Spleen (tissue), 11 donors: ENCODE measurements at regions not wholly inside any gene's neighbourhood (a gene's known extent, or its start where the extent isn't known, plus 50 kb on each side); places are given as distances from the start of the nearest gene placed in this dataset.

Source experiments
- DNase-seq: peaks from one replicate; pipeline ENCODE4 v3.0.0-alpha.2; 2020
- H3K27ac ChIP-seq, 8 donors: fragments of 200-600 bp; sonication (generic) in 7 of 8; 1 replicate in 4 of 8; 2 replicates in 4 of 8; pipeline versions ENCODE4 v1.5.0 to v1.8.0; 2016 to 2021; ENCODE audit warnings: inconsistent platforms in 4 of 8, mild to moderate bottlenecking in 4 of 8, moderate library complexity in 1 of 8
- H3K27me3 ChIP-seq, 7 donors: fragments of 200-600 bp; sonication (generic) in 6 of 7; replicated peaks in 1 of 7; 1 replicate in 4 of 7; 2 replicates in 3 of 7; pipeline versions ENCODE4 v1.5.0 to v1.8.0; 2016 to 2021; ENCODE audit warnings: inconsistent platforms in 3 of 7, mild to moderate bottlenecking in 1 of 7
- H3K36me3 ChIP-seq, 6 donors: fragments of 200-600 bp; sonication (generic) in 5 of 6; 1 replicate in 4 of 6; 2 replicates in 2 of 6; pipeline versions ENCODE4 v1.5.0 to v1.8.0; 2016 to 2021; ENCODE audit warnings: inconsistent platforms in 2 of 6
- H3K4me1 ChIP-seq, 6 donors: fragments of 200-600 bp; sonication (generic) in 5 of 6; 1 replicate in 3 of 6; 2 replicates in 3 of 6; pipeline versions ENCODE4 v1.5.0 to v1.8.0; 2016 to 2021; ENCODE audit warnings: inconsistent platforms in 3 of 6
- H3K4me3 ChIP-seq, 8 donors: fragments of 200-600 bp; sonication (generic) in 7 of 8; 1 replicate in 4 of 8; 2 replicates in 4 of 8; pipeline versions ENCODE4 v1.5.0 to v1.8.0; 2016 to 2021; ENCODE audit warnings: inconsistent platforms in 4 of 8, mild to moderate bottlenecking in 4 of 8, moderate library complexity in 2 of 8
- H3K9me3 ChIP-seq, 8 donors: fragments of 200-600 bp; sonication (generic) in 7 of 8; 1 replicate in 4 of 8; 2 replicates in 4 of 8; pipeline versions ENCODE4 v1.5.0 to v1.8.0; 2016 to 2021; ENCODE audit warnings: inconsistent platforms in 4 of 8
- CTCF ChIP-seq, 11 experiments: fragments of 200-600 bp in 7 of 11; fragments of 450-650 bp in 4 of 11; sonication (generic) in 4 of 11; IDR thresholded peaks in 8 of 11; conservative IDR thresholded peaks in 3 of 11; 1 replicate in 7 of 11; 2 replicates in 4 of 11; pipeline versions ENCODE4 v1.4.0 to v1.8.0; 2016 to 2021; ENCODE audit warnings: antibody characterized with exemption in 11 of 11, inconsistent platforms in 4 of 11, mild to moderate bottlenecking in 1 of 11
- POLR2A ChIP-seq, 3 donors: fragments of 450-650 bp; IDR thresholded peaks; one replicate each; pipeline ENCODE4 v1.5.1; 2017; ENCODE audit warnings: antibody characterized with exemption in 3 of 3, mild to moderate bottlenecking in 1 of 3
- POLR2AphosphoS5 ChIP-seq, 3 donors: sonication (generic); formaldehyde crosslinking; IDR thresholded peaks; one replicate each; pipeline ENCODE4 v1.5.1; 2017; ENCODE audit warnings: antibody characterized with exemption in 3 of 3
- WGBS, 5 donors: extraction: QIAGEN DNeasy Blood & Tissue Kit in 3 of 5; methylation state at CpG; one replicate each; pipeline versions ENCODE4 v1.1.5 to v1.1.7; 2013 to 2018; 5-methylcytosine and 5-hydroxymethylcytosine counted together
- intact Hi-C: fragments of 100-400 bp; cut with DNase I; formaldehyde crosslinking; loops from one replicate; pipeline ENCODE4 v1.15.0; 2023; ENCODE audit warnings: low total_unique reads
- donor health status: healthy with polysubstance abuse.
- donor health status: DM: no; HTN: no; CAD: no; lungs with moderate emphysema.
- donor health status: DM: no; HTN: no; CAD: no.
- donor health status: Bipolar disorder and iron deficiency.
- donor health status: healthy.
- donor health status: DM: no; HTN: no; CAD: no.
- donor health status: DM: yes; HTN: yes; CAD: no.

- H3K4me1 ChIP-seq: peaks cover 6 to 31% (median 14%) of the 10 kb centered on the region in 6 donors
- H3K9me3 ChIP-seq: no peaks in the 10 kb centered on the region
- intact Hi-C loops: no loop called here
- no peak overlapping the region for H3K27ac ChIP-seq
- H3K36me3 ChIP-seq: peaks cover 0 to 8% (median 0%) of the 10 kb centered on the region in 6 donors
- WGBS, 5 donors: 77 to 94% (median 87%) methylated on average over 3 of the region's 3 CpGs
- no peak overlapping the region for H3K4me3 ChIP-seq
- no peaks in the 10 kb centered on the region for H3K27me3 ChIP-seq
- TF ChIP-seq POLR2A (IDR thresholded peaks at IDR 0.05): no peak
- TF ChIP-seq CTCF (IDR thresholded peaks at IDR 0.05 in 8 of 11, conservative IDR thresholded peaks at IDR 0.05 in 3 of 11): no peak
- TF ChIP-seq POLR2AphosphoS5 (IDR thresholded peaks at IDR 0.05): no peak
- no peak for DNase-seq
These were observed 108.5 kb upstream of the IPO9 start for GRCh38 chr1:201720522-201720844.

GRCh38 chr1:201721082-201722049 lies 107.6 kb upstream of the IPO9 start:
- DNase-seq: peak; percentile 46
- H3K27me3 ChIP-seq: no peaks in the 10 kb centered on the region
- H3K4me3 ChIP-seq: no peak overlapping the region
- no peaks in the 10 kb centered on the region for H3K9me3 ChIP-seq
- H3K4me1 ChIP-seq: peaks cover 0 to 22% (median 5%) of the 10 kb centered on the region in 6 donors
- peaks cover 0 to 8% (median 0%) of the 10 kb centered on the region in 6 donors for H3K36me3 ChIP-seq
- TF ChIP-seq CTCF (IDR thresholded peaks at IDR 0.05 in 8 of 11, conservative IDR thresholded peaks at IDR 0.05 in 3 of 11) (no peak), POLR2AphosphoS5 (IDR thresholded peaks at IDR 0.05) (no peak), POLR2A (IDR thresholded peaks at IDR 0.05) (no peak)
- WGBS, 5 donors: 77 to 86% (median 83%) methylated on average over 13 of the region's 13 CpGs
- intact Hi-C loops: no loop called here
- no peak overlapping the region for H3K27ac ChIP-seq

GRCh38 chr1:201724039-201724765 lies 104.8 kb upstream of the IPO9 start:
- intact Hi-C loops: no loop called here
- peaks cover 0 to 12% (median 0%) of the 10 kb centered on the region in 6 donors for H3K4me1 ChIP-seq
- TF ChIP-seq CTCF (IDR thresholded peaks at IDR 0.05 in 8 of 11, conservative IDR thresholded peaks at IDR 0.05 in 3 of 11) (no peak), POLR2A (IDR thresholded peaks at IDR 0.05) (no peak), POLR2AphosphoS5 (IDR thresholded peaks at IDR 0.05) (no peak)

GRCh38 chr1:201724766-201725118 lies 104.2 kb upstream of the IPO9 start:
- Histone ChIP-seq H3K27ac (peak overlapping the region in 1 of 8 donors; percentile 21), H3K9me3 (no peaks in the 10 kb centered on the region), H3K36me3 (no peaks in the 10 kb centered on the region), H3K4me1 (peaks cover 0 to 12% (median 0%) of the 10 kb centered on the region in 6 donors), H3K27me3 (no peaks in the 10 kb centered on the region), H3K4me3 (no peak overlapping the region)
- TF ChIP-seq CTCF (IDR thresholded peaks at IDR 0.05 in 8 of 11, conservative IDR thresholded peaks at IDR 0.05 in 3 of 11) (no peak), POLR2A (IDR thresholded peaks at IDR 0.05) (no peak), POLR2AphosphoS5 (IDR thresholded peaks at IDR 0.05) (no peak)
- WGBS, 5 donors: 38 to 66% (median 55%) methylated on average over 4 to 5 of the region's 5 CpGs
- peak; percentile 29 for DNase-seq
- intact Hi-C loops: no loop called here

More at GRCh38 chr1:201724039-201724765, 104.8 kb upstream of the IPO9 start:
- H3K9me3 ChIP-seq: no peaks in the 10 kb centered on the region
- WGBS, 5 donors: 54 to 76% (median 66%) methylated on average over 7 to 9 of the region's 9 CpGs
- no peaks in the 10 kb centered on the region for H3K36me3 ChIP-seq
- DNase-seq: peak; percentile 38
- no peak overlapping the region for H3K4me3 ChIP-seq
- no peaks in the 10 kb centered on the region for H3K27me3 ChIP-seq
- H3K27ac ChIP-seq: peak overlapping the region in 3 of 8 donors; percentile 21 to 31 (median 30)
